HCT116 (cell line): ENCODE measurements at regions not wholly inside any gene's neighbourhood (a gene's known extent, or its start where the extent isn't known, plus 50 kb on each side); places are given as distances from the start of the nearest gene placed in this dataset.
A peak's percentile ranks its signal among the peaks of the same experiment; 100 is the strongest.

Source experiments
- ATAC-seq: fragments of 200-7000 bp; cut with Tn5 transposase; 2 replicates; pipeline ENCODE4 v1.9.1; 2020; ENCODE audit warnings: mild to moderate bottlenecking, moderate library complexity
- BruUV-seq: library from RNA; stranded (reverse); fragments of 400-500 nt; replicated peaks from 2 replicates; lab custom pipeline; 2021; lab: Mats Ljungman, UMichigan
- CTCF ChIA-PET: fragments of 300-600 bp; sonication (Branson Sonifier 250); formaldehyde crosslinking; loops from one replicate; lab custom pipeline; 2021; ENCODE audit warnings: antibody characterized with exemption; lab: Charles Lee
- POLR2A ChIA-PET: fragments of 300-600, 350-600 bp; sonication (Branson Sonifier 250); formaldehyde crosslinking; loops from one replicate; lab custom pipeline; 2021; ENCODE audit warnings: antibody characterized with exemption; lab: Charles Lee
- RAD21 ChIA-PET, 2 experiments: fragments of 300-600 bp; sonication (Branson Sonifier 250); formaldehyde crosslinking; loops; one replicate each; lab custom pipeline; 2023; ENCODE audit warnings: low total read pairs in 2 of 2; ENCODE audit not compliant: uncharacterized antibody in 2 of 2, unreplicated experiment in 2 of 2, low non-redundant PET in 1 of 2; lab: Charles Lee
- DNase-seq: peaks from one replicate; pipeline ENCODE4 v3.0.0-alpha.2; 2010; ENCODE audit warnings: low read depth, low spot score
- H2AFZ ChIP-seq: fragments of 200-600 bp; shearing (Covaris generic), sonication (generic); 2 replicates; pipeline ENCODE4 v1.6.1; 2017; ENCODE audit warnings: low read depth, mixed run types, mixed read lengths, antibody characterized with exemption, low read length; ENCODE audit not compliant: poor library complexity, severe bottlenecking
- H3K27ac ChIP-seq: 2 replicates; pipeline ENCODE4 v1.5.1; 2012; ENCODE audit warnings: low read depth, low read length
- H3K27me3 ChIP-seq: fragments of 200-600 bp; sonication (generic); 2 replicates; pipeline ENCODE4 v1.6.1; 2016; ENCODE audit warnings: mixed run types, low read length, mixed read lengths; ENCODE audit not compliant: insufficient read depth
- H3K36me3 ChIP-seq, 2 experiments: fragments of 200-500 bp in 1 of 2; fragments of 200-600 bp in 1 of 2; sonication (Bioruptor generic) in 1 of 2; sonication (generic) in 1 of 2; 2 replicates each; pipeline versions ENCODE4 v1.5.1 to v1.6.1; 2014 to 2016; ENCODE audit warnings: low read length in 2 of 2, inconsistent platforms in 1 of 2, mixed read lengths in 1 of 2, mixed run types in 1 of 2; ENCODE audit not compliant: insufficient read depth in 2 of 2, control insufficient read depth in 1 of 2
- H3K4me1 ChIP-seq, 2 experiments: fragments of 200-600 bp in 1 of 2; sonication (generic) in 1 of 2; 2 replicates each; pipeline versions ENCODE4 v1.5.1 to v1.6.1; 2012 to 2017; ENCODE audit warnings: low read length in 2 of 2, inconsistent platforms in 1 of 2, mild to moderate bottlenecking in 1 of 2, mixed read lengths in 1 of 2, mixed run types in 1 of 2, moderate library complexity in 1 of 2; ENCODE audit not compliant: insufficient read depth in 2 of 2, control insufficient read depth in 1 of 2
- H3K4me2 ChIP-seq: fragments of 200-600 bp; sonication (generic); 2 replicates; pipeline ENCODE4 v1.6.1; 2017; ENCODE audit warnings: mixed run types, low read length, mixed read lengths
- H3K4me3 ChIP-seq, 2 experiments: fragments of 200-600 bp in 1 of 2; sonication (generic) in 1 of 2; replicated peaks in 1 of 2; 2 replicates each; pipeline ENCODE4 v1.5.1; 2011 to 2016; ENCODE audit warnings: low read length in 2 of 2, control low read depth in 1 of 2, low read depth in 1 of 2, mild to moderate bottlenecking in 1 of 2, mixed read lengths in 1 of 2, mixed run types in 1 of 2
- H3K79me2 ChIP-seq: fragments of 200-600 bp; sonication (generic); 2 replicates; pipeline ENCODE4 v1.6.1; 2017; ENCODE audit warnings: mild to moderate bottlenecking, mixed run types, low read length, moderate library complexity, mixed read lengths; ENCODE audit not compliant: insufficient read depth
- H3K9ac ChIP-seq: fragments of 200-600 bp; sonication (generic); 2 replicates; pipeline ENCODE4 v1.6.1; 2016; ENCODE audit warnings: low read length, mixed read lengths
- H3K9me2 ChIP-seq: fragments of 200-600 bp; sonication (generic), shearing (Covaris generic); 2 replicates; pipeline ENCODE4 v1.6.1; 2017; ENCODE audit warnings: mixed run types, mild to moderate bottlenecking, moderate library complexity; ENCODE audit not compliant: insufficient read depth
- H3K9me3 ChIP-seq, 2 experiments: fragments of 200-500 bp in 1 of 2; fragments of 200-600 bp in 1 of 2; sonication (Bioruptor generic) in 1 of 2; sonication (generic) in 1 of 2; 2 replicates each; pipeline ENCODE4 v1.6.1; 2014 to 2017; ENCODE audit warnings: low read length in 2 of 2, mixed read lengths in 2 of 2, inconsistent platforms in 1 of 2, low read depth in 1 of 2, mild to moderate bottlenecking in 1 of 2, mixed run types in 1 of 2, moderate library complexity in 1 of 2; ENCODE audit not compliant: control insufficient read depth in 1 of 2, insufficient read depth in 1 of 2
- H4K20me1 ChIP-seq: fragments of 200-600 bp; sonication (generic), shearing (Covaris generic); 2 replicates; pipeline ENCODE4 v1.6.1; 2017; ENCODE audit warnings: mixed run types, mild to moderate bottlenecking, moderate library complexity; ENCODE audit not compliant: insufficient read depth
- CBX3 ChIP-seq: IDR thresholded peaks from 2 replicates; pipeline ENCODE4 v1.6.1; 2012; ENCODE audit warnings: low read depth
- CEBPB ChIP-seq: IDR thresholded peaks from 2 replicates; pipeline ENCODE4 v1.6.1; 2012; ENCODE audit warnings: low read depth
- ELF1 ChIP-seq: IDR thresholded peaks from 2 replicates; pipeline ENCODE4 v1.6.1; 2012; ENCODE audit warnings: low read depth, borderline replicate concordance
- EZH2 ChIP-seq: fragments of 200-600 bp; sonication (generic); IDR thresholded peaks from 2 replicates; pipeline ENCODE4 v1.6.1; 2017; ENCODE audit warnings: antibody characterized with exemption, mixed run types
- EZH2phosphoT487 ChIP-seq: fragments of 200-600 bp; IDR thresholded peaks from 2 replicates; pipeline ENCODE4 v1.6.1; 2018; ENCODE audit warnings: antibody characterized with exemption, borderline replicate concordance
- POLR2A ChIP-seq: IDR thresholded peaks from 2 replicates; pipeline ENCODE4 v1.7.0; 2011; ENCODE audit warnings: borderline replicate concordance; ENCODE audit not compliant: insufficient read depth, insufficient read length; ENCODE audit errors: extremely low read depth
- RAD21 ChIP-seq: IDR thresholded peaks from 2 replicates; pipeline ENCODE4 v1.6.1; 2012; ENCODE audit warnings: low read depth, mild to moderate bottlenecking
- ZFX ChIP-seq: fragments of 450-650 bp; IDR thresholded peaks from 2 replicates; pipeline ENCODE4 v1.6.1; 2017
- ZNF274 ChIP-seq: fragments of 200-500 bp; sonication (Bioruptor generic); IDR thresholded peaks from 2 replicates; pipeline ENCODE4 v1.6.1; 2014; ENCODE audit warnings: mild to moderate bottlenecking, low read depth, low read length, inconsistent platforms
- intact Hi-C: fragments of 100-400 bp; cut with micrococcal nuclease; formaldehyde crosslinking; loops from 2 replicates; pipeline ENCODE4 v1.10.0; 2022
- TF ChIP-seq, protein P1 (sequence below), 3 experiments: fragments of 200-600 bp in 1 of 3; sonication (generic) in 1 of 3; IDR thresholded peaks in 2 of 3; conservative IDR thresholded peaks in 1 of 3; 2 replicates each; pipeline ENCODE4 v1.5.1; 2012 to 2017; ENCODE audit warnings: low read depth in 2 of 3, low read length in 2 of 3, antibody characterized with exemption in 1 of 3, borderline replicate concordance in 1 of 3, control low read depth in 1 of 3, mild to moderate bottlenecking in 1 of 3, mixed read lengths in 1 of 3, mixed run types in 1 of 3, moderate library complexity in 1 of 3; ENCODE audit not compliant: insufficient read depth in 1 of 3
- TF ChIP-seq, protein P2 (sequence below): IDR thresholded peaks from 2 replicates; pipeline ENCODE4 v1.6.1; 2012; ENCODE audit warnings: low read depth

DNA sequence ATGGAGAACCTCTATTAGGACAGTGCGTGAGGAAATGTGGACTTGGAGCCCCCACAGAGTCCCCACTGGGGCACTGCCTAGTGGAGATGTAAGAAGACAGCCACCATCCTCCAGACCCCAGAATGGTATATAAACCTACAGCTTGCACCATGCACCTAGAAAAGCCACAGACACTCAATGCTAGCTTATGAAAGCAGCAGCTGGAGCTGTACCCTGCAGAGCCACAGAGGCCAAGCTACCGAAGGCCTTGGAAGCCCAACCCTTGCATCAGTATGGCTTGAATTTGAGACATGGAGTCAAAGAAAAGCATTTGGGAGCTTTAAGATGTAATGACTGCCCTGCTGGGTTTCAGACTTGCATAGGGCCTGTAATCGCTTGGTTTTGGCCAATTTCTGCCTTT lies 361.3 kb downstream of the ZNF248 start:
- ChIA-PET POLR2A (no interaction called here), RAD21 (no interaction called here), CTCF (interaction anchor here (1.1 to 1.3 kb wide), 2 partner anchors 58 to 258 kb away, joined by 3 to 4 read pairs; no protein-coding TSS in a partner anchor)
- H3K4me1 ChIP-seq, result no peaks in the 10 kb centered on the region
- no TSS peak for BruUV-seq
- no peaks in the 10 kb centered on the region for H3K9me2 ChIP-seq
- H4K20me1 ChIP-seq, result no peaks in the 10 kb centered on the region
- TF ChIP-seq EZH2phosphoT487, result no peak
- TF ChIP-seq CEBPB, result no peak
- no peak for TF ChIP-seq ZFX
- no peak for TF ChIP-seq ELF1
- no peaks in the 10 kb centered on the region; a peak in 1 of 4 replicates for H3K9me3 ChIP-seq
- DNase-seq (no peak), ATAC-seq (no peak)
- H3K4me2 ChIP-seq, result no peak overlapping the region
- no peak overlapping the region for H3K9ac ChIP-seq
- H3K79me2 ChIP-seq, result no peaks in the 10 kb centered on the region
- no peaks in the 10 kb centered on the region for H3K36me3 ChIP-seq
- no peaks in the 10 kb centered on the region for H3K27me3 ChIP-seq
- no peak overlapping the region for H3K27ac ChIP-seq
- no peak overlapping the region for H2AFZ ChIP-seq
- H3K4me3 ChIP-seq, result no peak overlapping the region
- intact Hi-C loops, result no loop called here

DNA sequence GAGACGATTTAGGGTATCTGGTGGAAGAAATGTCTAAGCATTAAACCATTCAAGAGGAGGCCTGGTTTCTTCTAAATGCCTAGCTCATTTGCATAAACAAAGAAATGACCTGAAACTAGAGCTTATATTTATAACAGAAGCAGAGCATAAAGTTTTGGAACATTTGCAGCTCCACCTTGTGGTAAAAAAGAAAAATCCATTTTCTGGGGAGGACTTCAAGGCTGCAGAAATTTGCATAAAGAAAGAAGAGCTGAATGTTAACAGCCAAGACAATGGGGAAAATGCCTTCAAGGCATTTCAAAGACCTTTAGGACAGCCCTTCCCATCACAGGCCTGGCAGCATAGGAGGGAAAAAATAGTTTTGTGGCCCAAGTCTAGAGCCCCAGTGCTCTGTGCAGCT lies 362.0 kb downstream of the ZNF248 start:
- no peak overlapping the region for H3K27ac ChIP-seq
- H3K9me2 ChIP-seq, result no peaks in the 10 kb centered on the region
- TF ChIP-seq EZH2 (no peak), POLR2A (no peak), ZNF274 (no peak), RAD21 (peak; percentile 8; the same call in 1 of the 2 replicates), CBX3 (no peak)
- TF ChIP-seq, protein P1, sequence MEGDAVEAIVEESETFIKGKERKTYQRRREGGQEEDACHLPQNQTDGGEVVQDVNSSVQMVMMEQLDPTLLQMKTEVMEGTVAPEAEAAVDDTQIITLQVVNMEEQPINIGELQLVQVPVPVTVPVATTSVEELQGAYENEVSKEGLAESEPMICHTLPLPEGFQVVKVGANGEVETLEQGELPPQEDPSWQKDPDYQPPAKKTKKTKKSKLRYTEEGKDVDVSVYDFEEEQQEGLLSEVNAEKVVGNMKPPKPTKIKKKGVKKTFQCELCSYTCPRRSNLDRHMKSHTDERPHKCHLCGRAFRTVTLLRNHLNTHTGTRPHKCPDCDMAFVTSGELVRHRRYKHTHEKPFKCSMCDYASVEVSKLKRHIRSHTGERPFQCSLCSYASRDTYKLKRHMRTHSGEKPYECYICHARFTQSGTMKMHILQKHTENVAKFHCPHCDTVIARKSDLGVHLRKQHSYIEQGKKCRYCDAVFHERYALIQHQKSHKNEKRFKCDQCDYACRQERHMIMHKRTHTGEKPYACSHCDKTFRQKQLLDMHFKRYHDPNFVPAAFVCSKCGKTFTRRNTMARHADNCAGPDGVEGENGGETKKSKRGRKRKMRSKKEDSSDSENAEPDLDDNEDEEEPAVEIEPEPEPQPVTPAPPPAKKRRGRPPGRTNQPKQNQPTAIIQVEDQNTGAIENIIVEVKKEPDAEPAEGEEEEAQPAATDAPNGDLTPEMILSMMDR (IDR thresholded peaks at IDR 0.05 in 2 of 3, conservative IDR thresholded peaks at IDR 0.05 in 1 of 3; ENCODE audit: borderline replicate concordance in 1 of 3, insufficient read depth in 1 of 3, low read depth in 2 of 3, low read length in 2 of 3), result peak in 1 of 3 experiments; percentile 36; a peak in 2 of 6 replicates
- TF ChIP-seq, protein P2, sequence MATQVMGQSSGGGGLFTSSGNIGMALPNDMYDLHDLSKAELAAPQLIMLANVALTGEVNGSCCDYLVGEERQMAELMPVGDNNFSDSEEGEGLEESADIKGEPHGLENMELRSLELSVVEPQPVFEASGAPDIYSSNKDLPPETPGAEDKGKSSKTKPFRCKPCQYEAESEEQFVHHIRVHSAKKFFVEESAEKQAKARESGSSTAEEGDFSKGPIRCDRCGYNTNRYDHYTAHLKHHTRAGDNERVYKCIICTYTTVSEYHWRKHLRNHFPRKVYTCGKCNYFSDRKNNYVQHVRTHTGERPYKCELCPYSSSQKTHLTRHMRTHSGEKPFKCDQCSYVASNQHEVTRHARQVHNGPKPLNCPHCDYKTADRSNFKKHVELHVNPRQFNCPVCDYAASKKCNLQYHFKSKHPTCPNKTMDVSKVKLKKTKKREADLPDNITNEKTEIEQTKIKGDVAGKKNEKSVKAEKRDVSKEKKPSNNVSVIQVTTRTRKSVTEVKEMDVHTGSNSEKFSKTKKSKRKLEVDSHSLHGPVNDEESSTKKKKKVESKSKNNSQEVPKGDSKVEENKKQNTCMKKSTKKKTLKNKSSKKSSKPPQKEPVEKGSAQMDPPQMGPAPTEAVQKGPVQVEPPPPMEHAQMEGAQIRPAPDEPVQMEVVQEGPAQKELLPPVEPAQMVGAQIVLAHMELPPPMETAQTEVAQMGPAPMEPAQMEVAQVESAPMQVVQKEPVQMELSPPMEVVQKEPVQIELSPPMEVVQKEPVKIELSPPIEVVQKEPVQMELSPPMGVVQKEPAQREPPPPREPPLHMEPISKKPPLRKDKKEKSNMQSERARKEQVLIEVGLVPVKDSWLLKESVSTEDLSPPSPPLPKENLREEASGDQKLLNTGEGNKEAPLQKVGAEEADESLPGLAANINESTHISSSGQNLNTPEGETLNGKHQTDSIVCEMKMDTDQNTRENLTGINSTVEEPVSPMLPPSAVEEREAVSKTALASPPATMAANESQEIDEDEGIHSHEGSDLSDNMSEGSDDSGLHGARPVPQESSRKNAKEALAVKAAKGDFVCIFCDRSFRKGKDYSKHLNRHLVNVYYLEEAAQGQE, result no peak
- ATAC-seq (no peak), DNase-seq (no peak)
- H3K4me2 ChIP-seq, result no peak overlapping the region
- ChIA-PET RAD21 (no interaction called here), CTCF (interaction anchor here (1.0 to 1.3 kb wide), 3 partner anchors 57 to 1860 kb away, joined by 3 to 4 read pairs (median 4); no protein-coding TSS in a partner anchor), POLR2A (no interaction called here)
- H3K9ac ChIP-seq, result no peak overlapping the region
- H4K20me1 ChIP-seq, result no peaks in the 10 kb centered on the region
- H3K4me3 ChIP-seq, result no peak overlapping the region
- H3K27me3 ChIP-seq, result no peaks in the 10 kb centered on the region
- no peak overlapping the region for H2AFZ ChIP-seq
- no peaks in the 10 kb centered on the region; a peak in 2 of 4 replicates for H3K9me3 ChIP-seq
- H3K79me2 ChIP-seq, result no peaks in the 10 kb centered on the region
- no peaks in the 10 kb centered on the region for H3K4me1 ChIP-seq
- no peaks in the 10 kb centered on the region for H3K36me3 ChIP-seq
- BruUV-seq, result no TSS peak
- intact Hi-C loops, result no loop called here
